ENCODE measurements at regions not wholly inside any gene's neighbourhood (a gene's known extent, or its start where the extent isn't known, plus 50 kb on each side); places are given as distances from the start of the nearest gene placed in this dataset.

DNA sequence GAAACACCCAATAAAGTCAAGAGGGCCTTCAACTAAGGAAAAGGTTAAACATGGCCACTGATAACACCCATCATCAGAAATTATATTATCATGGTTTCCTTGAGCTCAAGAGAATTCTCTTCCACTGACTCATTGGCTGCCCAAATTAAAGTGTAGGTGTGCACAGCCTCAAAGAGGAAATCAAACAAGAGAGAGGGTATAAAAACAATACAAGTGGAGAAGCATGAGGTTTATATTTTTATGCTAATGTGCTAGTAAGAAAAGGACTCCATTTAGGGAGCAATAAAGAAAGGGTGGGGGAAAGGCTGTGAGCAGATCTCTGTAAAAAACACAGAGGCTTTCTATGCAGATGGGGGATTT lies 168.8 kb upstream of the VRK2 start:
- TF ChIP-seq, protein P1, sequence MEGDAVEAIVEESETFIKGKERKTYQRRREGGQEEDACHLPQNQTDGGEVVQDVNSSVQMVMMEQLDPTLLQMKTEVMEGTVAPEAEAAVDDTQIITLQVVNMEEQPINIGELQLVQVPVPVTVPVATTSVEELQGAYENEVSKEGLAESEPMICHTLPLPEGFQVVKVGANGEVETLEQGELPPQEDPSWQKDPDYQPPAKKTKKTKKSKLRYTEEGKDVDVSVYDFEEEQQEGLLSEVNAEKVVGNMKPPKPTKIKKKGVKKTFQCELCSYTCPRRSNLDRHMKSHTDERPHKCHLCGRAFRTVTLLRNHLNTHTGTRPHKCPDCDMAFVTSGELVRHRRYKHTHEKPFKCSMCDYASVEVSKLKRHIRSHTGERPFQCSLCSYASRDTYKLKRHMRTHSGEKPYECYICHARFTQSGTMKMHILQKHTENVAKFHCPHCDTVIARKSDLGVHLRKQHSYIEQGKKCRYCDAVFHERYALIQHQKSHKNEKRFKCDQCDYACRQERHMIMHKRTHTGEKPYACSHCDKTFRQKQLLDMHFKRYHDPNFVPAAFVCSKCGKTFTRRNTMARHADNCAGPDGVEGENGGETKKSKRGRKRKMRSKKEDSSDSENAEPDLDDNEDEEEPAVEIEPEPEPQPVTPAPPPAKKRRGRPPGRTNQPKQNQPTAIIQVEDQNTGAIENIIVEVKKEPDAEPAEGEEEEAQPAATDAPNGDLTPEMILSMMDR (IDR thresholded peaks at IDR 0.05) = no peak
- no peak overlapping the region for H3K4me3 ChIP-seq (ENCODE audit: low read depth, low read length)
- H3K79me2 ChIP-seq = no peaks in the 10 kb centered on the region
- no peak overlapping the region for H2AFZ ChIP-seq
- no peak overlapping the region for H3K9ac ChIP-seq
- no peaks in the 10 kb centered on the region for H3K36me3 ChIP-seq (ENCODE audit: control insufficient read depth, insufficient read depth, low read length)
- H3K4me2 ChIP-seq (ENCODE audit: low read length) = no peak overlapping the region
- H3K4me1 ChIP-seq = no peaks in the 10 kb centered on the region
- no peaks in the 10 kb centered on the region for H3K27me3 ChIP-seq (ENCODE audit: control insufficient read depth, insufficient read depth, low read length)
- no peak overlapping the region for H3K27ac ChIP-seq
- no peaks in the 10 kb centered on the region for H3K9me3 ChIP-seq (ENCODE audit: control insufficient read depth, low read length)

DNA sequence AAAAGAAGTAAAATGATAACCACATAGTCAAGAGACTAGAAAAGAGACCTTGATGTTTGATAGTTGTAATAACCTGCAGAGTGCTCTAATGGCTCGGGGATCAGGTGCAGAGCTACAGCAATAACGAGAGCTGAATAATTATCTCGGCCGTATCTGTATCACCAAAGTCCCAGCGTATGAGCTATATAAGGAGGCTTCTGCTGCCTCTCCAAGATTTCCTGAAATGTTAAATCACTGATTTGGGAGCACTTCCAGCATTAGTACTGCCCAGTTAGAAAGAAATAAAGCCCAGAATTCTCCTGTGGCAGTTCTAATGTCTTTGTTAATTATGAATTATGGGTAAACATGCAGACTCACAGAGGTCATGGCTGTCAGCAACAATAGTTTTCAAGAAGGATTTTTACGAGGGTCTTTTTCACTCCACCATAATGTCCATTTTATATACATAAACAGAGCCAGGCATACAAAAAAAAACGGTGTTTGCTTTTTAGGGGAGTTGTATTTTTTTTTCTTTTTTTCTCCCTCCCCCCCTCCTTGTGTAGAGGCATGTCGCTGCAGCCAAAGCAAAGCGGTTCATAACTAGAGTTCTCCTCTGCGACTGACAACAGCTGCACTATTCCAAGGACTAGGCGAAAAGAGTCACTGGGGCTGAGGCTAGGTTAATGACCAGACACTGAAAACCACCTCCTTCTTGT lies 168.3 kb upstream of the VRK2 start:
- no peaks in the 10 kb centered on the region for H3K27me3 ChIP-seq (ENCODE audit: control insufficient read depth, insufficient read depth, low read length)
- no peak overlapping the region for H3K4me2 ChIP-seq (ENCODE audit: low read length)
- no peak overlapping the region for H3K9ac ChIP-seq
- TF ChIP-seq, protein P1 (IDR thresholded peaks at IDR 0.05) = no peak
- no peaks in the 10 kb centered on the region for H3K9me3 ChIP-seq (ENCODE audit: control insufficient read depth, low read length)
- H3K79me2 ChIP-seq = no peaks in the 10 kb centered on the region
- H3K36me3 ChIP-seq (ENCODE audit: control insufficient read depth, insufficient read depth, low read length) = no peaks in the 10 kb centered on the region
- H3K4me3 ChIP-seq (ENCODE audit: low read depth, low read length) = no peak overlapping the region
- H3K4me1 ChIP-seq = no peaks in the 10 kb centered on the region
- no peak overlapping the region for H2AFZ ChIP-seq
- no peak overlapping the region for H3K27ac ChIP-seq

DNA sequence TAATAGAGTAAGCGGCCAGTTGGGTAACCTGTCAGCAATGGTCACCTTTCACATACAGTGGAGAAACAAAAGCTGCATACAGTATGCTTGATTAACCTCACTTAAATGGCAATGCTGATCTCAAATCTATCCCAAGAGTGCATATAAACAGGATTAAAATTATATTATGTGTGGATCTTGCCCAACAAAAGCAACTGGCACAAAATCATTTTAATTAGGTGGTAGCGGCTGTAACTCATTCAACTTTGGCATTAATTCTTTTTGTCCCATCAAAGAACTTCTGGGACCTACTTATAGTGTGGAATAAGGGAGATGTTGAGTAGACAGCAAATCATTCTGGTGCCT lies 167.8 kb upstream of the VRK2 start:
- no peaks in the 10 kb centered on the region for H3K27me3 ChIP-seq (ENCODE audit: control insufficient read depth, insufficient read depth, low read length)
- H3K9ac ChIP-seq = no peak overlapping the region
- no peak overlapping the region for H3K4me3 ChIP-seq (ENCODE audit: low read depth, low read length)

DNA sequence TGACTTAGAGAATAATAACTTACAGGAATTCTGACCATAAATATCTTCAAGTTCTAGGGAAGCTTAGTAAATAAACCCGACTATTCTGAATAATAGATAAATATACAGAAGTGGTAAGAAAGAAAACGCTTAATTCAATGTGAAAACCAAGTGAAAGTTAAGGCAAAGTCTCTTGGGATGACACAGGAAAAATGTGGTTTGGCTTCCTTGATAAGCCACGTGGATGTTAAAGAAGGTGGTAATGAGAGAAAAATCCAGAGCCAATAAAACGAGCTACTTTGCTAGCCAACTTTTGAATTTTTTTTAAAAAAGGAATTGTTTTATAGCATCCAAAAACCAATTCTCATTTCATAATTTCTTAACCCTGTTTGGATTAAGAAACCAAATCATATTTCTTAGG lies 166.2 kb upstream of the VRK2 start:
- no peak overlapping the region for H3K4me2 ChIP-seq (ENCODE audit: low read length)
- H3K9me3 ChIP-seq (ENCODE audit: control insufficient read depth, low read length) = no peaks in the 10 kb centered on the region
- H2AFZ ChIP-seq = no peak overlapping the region
- no peak overlapping the region for H3K9ac ChIP-seq
- no peaks in the 10 kb centered on the region for H3K79me2 ChIP-seq
- H3K4me3 ChIP-seq (ENCODE audit: low read depth, low read length) = no peak overlapping the region
- no peak overlapping the region for H3K27ac ChIP-seq
- no peaks in the 10 kb centered on the region for H3K27me3 ChIP-seq (ENCODE audit: control insufficient read depth, insufficient read depth, low read length)
- no peaks in the 10 kb centered on the region for H3K4me1 ChIP-seq
- H3K36me3 ChIP-seq (ENCODE audit: control insufficient read depth, insufficient read depth, low read length) = no peaks in the 10 kb centered on the region
- TF ChIP-seq, protein P1 (IDR thresholded peaks at IDR 0.05) = no peak

More for the DNA sequence above, 167.8 kb upstream of the VRK2 start:
- Histone ChIP-seq H2AFZ (no peak overlapping the region), H3K27ac (no peak overlapping the region), H3K36me3 (ENCODE audit: control insufficient read depth, insufficient read depth, low read length) (no peaks in the 10 kb centered on the region), H3K79me2 (no peaks in the 10 kb centered on the region), H3K4me2 (ENCODE audit: low read length) (no peak overlapping the region), H3K4me1 (no peaks in the 10 kb centered on the region), H3K9me3 (ENCODE audit: control insufficient read depth, low read length) (no peaks in the 10 kb centered on the region)
- TF ChIP-seq, protein P1 (IDR thresholded peaks at IDR 0.05) = no peak

DNA sequence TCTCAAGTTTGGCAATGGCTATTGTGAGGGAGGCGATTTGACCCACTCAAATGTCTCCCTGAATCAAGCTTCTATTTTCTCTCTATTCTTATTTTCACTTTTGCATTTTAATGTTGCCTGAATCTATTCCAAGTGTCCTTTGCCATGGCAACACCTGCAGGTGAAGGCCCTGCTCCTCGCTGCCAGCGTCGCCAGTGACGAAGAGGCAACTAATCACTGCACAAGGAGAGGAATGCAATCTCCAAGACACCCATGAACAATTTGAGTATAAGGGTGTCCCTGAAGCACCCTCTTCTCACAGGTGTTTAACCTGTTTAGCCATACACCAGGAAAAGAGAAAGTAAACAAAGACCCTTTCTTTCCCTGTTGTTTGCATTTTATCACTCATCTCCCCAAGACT lies 165.6 kb upstream of the VRK2 start:
- TF ChIP-seq, protein P1 (IDR thresholded peaks at IDR 0.05) = no peak
- Histone ChIP-seq H3K4me1 (no peaks in the 10 kb centered on the region), H3K79me2 (no peaks in the 10 kb centered on the region), H3K36me3 (ENCODE audit: control insufficient read depth, insufficient read depth, low read length) (no peaks in the 10 kb centered on the region), H3K4me2 (ENCODE audit: low read length) (no peak overlapping the region), H3K27ac (no peak overlapping the region), H3K9me3 (ENCODE audit: control insufficient read depth, low read length) (no peaks in the 10 kb centered on the region), H2AFZ (no peak overlapping the region), H3K27me3 (ENCODE audit: control insufficient read depth, insufficient read depth, low read length) (no peaks in the 10 kb centered on the region), H3K9ac (no peak overlapping the region), H3K4me3 (ENCODE audit: low read depth, low read length) (no peak overlapping the region)

Data from parathyroid adenoma (tissue), 2 donors.